Activated CD4-positive, alpha-beta T cell treated with anti-CD3 and anti-CD28 coated beads, Interleukin-2, Interleukin-6, amounts not matched to agents 100 ng/mL and 50 ng/mL, durations not matched to agents 16 hours and 8 hours (primary cell): ENCODE measurements at regions not wholly inside any gene's neighbourhood (a gene's known extent, or its start where the extent isn't known, plus 50 kb on each side); places are given as distances from the start of the nearest gene placed in this dataset.
"Not testable (repeated sequence)": the region's sequence is repeated elsewhere in the genome, so short reads cannot be mapped to it uniquely, and the experiment has no call there.

ENCODE experiments used
- DNase-seq: peaks from one replicate; pipeline ENCODE4 v3.0.0-alpha.2; 2020

DNA sequence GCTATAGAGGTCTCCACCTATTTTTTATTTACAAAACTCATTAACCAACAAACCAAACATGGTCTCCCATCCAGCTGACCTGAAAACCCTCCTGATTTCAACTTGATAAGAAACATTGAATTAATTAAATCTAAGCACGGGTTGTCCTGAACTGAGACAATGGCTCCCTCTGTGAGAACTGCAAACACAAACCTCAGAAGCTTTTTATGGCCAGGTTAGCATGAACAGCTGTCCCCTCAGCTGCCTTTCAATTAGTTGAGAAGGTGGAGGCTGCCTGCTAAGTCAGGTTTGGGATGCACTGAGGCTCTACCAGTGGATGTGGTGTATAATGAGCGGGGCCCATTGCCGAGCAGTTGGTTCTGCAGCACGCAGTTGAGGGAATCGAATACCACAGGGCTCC is 258.5 kb upstream of the DDX18 start:
- no peak for DNase-seq

DNA sequence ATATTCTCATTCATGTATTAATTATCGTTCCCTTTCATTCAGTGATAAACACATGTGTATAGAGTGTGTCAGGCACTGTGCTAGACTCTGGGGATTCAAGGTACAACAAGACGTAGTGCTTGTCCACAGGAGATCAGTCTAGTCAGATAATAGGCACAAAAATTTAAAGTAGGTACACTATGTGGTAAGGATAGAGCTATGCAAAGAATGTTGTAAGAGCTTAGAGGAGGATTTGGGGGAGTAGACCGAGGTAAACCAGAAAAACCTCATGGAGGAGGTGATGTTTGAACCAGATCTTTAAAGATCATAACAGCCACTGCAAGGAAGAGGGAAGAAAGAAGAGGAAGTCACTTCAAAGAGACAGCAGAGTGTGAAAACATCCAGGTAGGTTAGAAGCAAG is 256.9 kb upstream of the DDX18 start:
- DNase-seq = no peak

DNA sequence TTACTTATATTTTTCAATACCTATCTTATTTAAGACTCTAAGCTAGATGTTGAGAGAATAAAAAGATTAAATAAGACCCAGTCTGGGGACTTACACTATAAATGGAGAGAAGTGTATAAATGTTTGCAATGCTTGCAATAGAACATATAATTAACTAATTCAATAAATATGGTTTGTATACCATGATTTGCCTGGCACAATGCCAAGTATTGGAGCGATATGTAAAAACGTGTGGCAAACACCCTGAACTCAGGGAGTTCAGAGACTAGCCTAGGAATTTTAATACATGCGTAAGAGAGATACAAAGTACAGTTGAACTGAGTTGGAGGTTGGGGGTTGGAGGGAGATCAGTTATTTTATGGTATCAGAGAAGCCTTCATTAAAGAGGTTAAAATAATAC is 251.8 kb upstream of the DDX18 start:
- DNase-seq = no peak

DNA sequence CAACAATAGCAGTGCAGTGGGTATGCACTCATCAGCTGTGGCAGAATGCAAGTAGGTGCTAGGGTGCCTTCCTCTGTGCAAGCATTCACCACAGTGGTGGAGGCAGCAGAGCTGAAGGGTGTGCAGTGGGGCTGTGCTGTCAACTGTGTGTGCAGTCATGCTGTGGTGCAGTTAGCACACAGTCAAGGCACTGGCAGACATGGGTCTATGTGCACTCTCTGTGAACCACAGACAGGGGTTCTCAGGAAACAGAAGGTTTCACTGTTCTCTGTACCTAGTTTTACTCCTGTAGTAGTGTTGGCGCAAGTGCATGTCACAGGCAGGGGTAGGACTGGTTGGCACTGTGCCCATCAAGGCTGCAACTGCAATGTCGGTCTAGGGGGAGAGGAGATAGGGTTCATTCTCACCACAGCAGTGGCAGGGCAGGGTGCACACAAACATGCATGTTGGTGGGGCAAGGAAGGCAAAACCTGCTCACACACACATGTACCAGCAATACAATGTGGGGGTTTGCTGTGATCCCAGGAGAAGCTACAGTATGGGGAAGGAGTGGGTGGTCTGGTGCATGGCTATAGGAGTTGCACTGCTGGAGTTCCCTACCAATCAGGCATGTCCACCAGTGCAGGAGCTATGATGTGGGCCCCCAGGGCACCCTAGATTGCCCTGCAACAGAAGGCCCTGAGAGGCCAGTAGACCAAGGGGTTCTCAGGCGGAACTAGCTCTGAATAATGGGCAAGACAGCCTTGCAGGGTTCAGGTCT is 242.7 kb upstream of the DDX18 start:
- no peak for DNase-seq

DNA sequence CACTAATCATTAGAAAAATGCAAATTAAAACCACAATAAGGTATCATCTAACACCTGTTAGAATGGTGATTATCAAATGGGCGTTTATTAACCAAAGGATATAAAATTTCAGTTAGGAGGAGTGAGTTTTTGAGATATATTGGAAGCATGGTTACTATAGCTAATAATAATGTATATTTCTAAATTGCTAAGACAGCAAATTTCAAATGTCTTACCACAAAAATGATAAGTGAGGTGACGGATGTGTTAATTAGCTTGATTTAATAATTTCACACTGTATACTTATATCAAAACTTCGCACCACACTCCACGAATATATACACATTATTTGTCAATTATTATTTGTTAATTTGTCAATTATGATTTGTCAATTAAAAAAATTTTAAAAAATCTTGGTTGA is 227.2 kb upstream of the DDX18 start:
- no peak for DNase-seq

DNA sequence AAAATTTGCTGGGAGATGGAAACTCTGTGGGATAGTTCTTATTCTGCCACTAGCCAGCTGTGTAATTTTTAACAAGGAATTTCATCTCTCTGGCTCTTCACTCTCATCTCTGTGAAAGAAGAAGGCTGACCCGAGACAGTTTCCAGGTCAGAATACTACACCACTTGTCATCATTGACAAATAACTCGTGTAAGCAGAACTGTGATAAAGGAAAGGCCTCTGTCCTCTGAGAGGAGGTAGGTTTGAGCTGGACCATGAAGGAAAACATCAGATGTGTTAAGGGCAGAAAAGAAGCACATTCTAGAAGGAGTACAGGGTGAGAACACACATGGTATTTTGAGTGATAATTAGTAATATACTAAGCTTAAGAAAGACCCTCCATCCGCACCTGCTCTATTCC is 211.4 kb upstream of the DDX18 start:
- no peak for DNase-seq

DNA sequence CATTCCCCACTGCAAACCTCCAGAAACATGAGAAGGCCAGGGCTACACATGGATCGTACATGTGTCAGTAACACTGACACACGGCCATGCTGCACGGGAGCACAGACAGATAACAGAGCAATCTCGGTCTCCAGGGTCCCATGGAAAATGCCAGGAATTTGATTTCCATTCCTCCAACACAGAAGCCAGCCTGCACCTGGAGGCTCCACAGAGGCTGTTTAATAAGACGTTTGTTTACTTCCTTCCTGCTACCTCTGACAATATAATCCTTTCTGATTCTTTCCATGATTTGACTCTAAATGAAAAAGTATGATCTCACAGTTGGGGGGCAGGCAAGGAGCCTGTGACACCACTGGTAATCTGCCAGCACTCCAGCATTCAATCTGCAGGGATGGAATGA is 210.9 kb upstream of the DDX18 start:
- DNase-seq = no peak

DNA sequence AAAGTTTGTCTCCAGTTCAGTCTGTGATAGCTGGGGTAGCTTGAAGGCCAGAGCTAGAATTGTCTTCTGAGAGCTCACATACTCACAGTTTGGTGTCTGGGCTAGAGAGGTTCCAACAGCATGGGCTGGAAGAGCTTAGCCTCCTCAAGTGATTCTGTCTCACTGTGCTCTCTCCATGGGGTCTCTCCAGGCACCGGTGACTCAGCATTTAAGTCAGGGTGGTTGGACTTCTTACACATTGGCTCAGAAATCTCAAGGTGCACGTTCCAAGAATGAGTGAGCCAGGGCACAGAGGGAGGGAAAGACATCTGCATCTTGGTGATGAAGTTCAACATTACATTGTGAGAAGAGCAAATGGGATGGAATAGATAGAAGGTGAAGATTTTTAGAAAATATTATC is 207.3 kb upstream of the DDX18 start:
- DNase-seq = no peak

DNA sequence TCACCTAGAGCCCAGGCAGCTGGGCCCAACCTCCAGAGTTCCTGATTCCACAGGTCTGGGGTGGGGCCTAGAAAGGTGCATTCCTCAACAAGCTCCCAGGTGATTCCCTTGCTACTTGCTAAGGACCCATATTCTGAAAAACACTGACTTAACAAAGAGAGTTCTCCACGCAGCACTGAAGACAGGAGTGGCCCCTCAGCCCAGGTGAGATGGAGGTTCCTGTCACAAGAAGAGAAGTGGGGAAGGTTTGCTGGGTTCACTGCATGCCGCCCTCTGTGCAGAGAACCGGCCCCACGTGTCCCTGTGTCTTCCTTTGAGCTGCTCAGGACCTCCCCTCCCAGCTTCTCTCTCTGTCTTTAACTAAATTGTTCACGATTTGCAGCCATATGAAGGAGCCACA is 201.4 kb upstream of the DDX18 start:
- no peak for DNase-seq

DNA sequence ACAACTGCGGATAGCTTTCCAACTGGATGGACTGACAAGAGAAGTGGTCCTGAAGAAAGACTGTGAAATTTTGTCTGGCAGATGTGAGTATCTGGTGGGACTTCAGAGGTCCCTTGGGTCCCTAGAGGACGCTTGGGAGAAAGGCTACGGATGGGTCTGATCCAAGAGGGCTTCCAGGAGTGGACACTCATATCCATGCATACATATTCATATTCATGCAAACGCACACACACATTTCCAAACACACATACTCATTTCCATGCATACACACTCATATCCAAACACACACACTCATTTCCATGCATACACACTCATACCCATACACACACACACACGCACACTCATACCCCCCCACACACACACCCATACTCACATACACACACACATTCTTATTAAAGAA is 200.2 kb upstream of the DDX18 start:
- DNase-seq = no peak

DNA sequence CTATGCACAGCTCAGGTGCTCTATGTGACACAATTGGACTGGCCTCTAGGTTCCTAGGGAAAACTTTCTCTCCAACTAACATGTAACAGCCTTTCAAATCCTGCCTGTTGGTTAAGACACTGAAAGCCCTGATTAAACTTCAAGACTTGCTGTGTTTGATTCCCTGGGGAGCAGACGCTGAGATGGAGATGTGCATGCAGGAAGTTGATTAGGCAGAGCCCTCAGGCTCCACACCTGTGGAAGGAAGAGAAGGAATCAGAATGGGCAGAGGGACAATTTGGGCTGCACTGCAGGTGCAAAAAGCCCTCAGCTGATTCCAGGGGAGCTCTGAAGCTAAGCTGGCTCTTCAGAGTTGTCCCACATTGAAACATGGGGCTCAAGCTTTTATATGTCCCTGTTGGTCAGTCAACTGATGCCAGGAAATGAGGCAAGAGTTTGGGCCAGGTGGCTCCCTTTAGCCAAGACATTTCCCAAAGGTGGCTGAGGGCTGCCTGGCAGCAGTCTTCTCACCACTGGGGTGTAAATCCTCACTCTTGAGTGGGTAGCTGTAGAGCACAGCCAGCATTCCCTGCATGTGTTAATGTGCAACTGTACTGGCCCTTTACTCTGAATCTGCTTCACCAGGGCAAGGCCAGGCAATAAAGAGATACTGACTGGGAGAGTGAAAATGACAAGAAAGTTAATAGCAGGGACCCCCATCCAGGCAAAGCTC is 199.5 kb upstream of the DDX18 start:
- DNase-seq = no peak

DNA sequence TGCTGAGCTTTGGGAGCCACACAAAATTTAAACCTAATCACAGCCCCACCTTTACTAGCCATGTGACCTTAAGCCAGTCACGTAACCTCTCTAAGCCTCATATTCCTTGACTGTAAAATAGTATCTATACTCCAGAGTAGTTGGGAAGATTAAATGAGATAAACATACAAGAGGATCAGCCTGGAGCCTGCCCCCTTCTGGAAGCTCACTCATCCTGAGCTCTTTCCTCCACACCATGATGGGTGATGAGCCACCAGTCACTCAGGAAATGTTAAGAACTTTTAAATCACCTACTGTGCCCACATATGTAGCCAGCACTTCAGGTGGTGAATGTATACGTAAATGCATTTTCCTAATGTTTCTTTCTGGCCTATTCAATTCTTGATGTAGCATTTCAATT is 195.9 kb upstream of the DDX18 start:
- DNase-seq = no peak

DNA sequence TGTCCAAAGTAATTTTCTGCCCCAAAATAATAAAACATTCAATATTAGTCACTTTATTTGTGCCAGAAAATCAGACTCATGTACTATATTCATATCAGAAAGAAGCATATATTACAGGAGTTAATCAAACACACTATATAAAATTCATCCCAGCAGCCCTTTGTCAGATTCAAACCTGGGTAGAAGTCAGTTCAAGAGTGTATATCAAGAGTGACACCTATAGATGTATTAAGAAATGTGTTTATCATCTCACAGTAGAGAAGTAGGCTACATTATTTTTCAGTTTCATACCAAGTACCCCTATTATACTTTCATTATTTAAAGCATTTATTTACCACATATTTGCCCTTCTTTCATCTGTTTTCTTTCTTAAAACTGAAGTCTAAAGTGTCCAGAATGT is 193.2 kb upstream of the DDX18 start:
- DNase-seq = no peak

DNA sequence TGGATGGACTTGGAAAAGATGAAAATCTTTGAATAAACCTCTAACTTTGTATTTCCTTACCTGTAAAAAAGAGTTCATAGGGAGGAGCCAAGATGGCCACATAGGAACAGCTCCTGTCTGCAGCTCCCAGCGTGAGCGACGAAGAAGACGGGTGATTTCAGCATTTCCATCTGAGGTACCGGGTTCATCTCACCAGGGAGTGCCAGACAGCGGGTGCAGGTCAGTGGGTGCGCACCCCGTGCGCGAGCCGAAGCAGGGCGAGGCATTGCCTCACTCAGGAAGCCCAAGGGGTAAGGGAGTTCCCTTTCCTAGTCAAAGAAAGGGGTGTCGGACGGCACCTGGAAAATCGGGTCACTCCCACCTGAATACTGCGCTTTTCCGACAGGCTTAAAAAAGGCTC is 191.3 kb upstream of the DDX18 start:
- DNase-seq = not testable (repeated sequence)

DNA sequence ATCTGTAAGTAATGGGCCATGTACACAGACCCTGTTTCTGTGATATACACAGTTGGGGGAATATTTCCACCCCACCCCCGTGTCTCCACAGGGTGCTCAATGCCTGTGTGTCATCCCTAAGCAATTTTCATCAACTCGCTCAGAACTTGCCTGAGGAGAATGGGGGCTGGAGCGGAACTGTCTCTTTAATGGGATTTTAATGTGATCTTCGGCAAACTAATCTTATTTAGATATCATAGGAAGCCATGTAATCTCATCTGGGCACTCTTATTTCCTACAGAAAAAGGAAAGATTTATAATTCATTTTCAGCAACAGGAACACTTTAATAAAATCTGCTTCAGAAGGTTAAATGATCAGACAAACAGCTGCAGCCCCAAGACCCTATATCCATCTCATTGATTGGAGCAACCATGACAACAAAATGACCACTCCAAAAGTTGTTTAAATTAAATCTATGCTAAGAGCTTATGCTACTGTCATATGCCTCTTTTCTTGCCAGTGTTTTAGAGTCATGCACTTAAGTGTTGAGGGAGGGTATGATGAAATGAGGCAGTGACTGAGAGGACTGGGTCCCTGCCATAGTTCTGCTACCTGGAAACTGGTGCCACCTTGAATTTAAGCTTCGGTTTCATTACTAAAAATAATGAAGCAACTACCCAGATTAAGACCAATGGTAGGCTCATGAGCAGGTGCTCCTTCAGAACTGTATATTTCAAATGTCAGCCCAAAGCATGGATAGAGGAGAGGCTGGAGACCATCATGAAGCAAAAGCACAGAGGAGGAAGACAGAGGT is 183.1 kb upstream of the DDX18 start:
- no peak for DNase-seq

DNA sequence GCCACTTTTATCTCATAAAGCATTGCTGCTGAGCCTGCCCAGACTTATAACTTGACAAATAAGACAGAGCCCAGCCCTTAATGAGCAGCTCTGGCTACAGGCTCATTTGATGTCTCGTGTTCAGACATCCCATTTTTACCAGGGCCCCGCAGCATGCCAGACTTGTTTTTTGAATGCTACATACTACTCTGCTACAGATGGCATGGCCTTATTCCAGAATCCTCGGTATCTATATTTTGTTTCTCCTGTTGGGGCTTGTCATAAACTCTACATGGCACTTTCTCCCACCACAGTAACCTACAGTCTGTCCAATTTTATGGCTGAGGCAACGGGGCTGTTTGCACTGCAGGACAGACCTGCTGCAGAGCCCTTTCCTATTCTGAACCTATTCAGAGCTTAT is 179.0 kb upstream of the DDX18 start:
- DNase-seq = no peak

DNA sequence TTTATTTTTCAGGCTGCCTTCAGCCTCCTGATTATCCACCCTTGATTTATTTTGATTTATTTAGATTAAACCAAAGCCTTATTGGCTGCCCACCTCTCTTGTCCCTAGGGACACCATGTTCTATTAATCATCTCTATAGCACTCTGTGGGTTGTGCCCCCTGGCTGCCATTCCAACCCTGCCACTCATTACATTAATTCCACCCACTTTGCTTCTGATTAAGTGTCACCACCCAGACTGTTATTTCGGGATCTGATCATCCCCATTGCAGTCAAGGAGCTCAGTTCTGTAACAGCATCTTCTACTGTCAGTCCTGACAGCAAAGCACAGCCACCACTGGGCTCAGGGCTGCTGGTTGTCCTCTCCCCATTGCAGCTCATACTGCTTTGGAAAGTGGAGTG is 175.1 kb upstream of the DDX18 start:
- no peak for DNase-seq

DNA sequence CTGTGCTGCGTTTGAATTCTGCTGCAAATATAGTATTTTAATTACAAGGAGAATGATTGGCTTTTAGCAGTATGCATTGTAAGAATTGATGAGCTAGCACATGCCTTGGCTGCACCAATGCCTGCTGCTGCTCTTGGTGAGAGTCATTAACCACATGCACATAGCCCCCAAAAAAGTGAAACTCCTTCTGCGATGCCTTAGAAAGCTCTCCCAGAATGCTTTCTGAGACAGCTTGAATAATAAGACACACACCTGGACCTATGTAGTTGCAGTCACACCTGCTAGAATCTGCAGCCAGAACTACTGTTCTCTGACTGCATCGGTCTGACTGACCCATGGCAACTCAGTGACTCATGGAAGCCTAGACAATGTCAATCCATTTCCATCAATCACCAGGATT is 170.1 kb upstream of the DDX18 start:
- no peak for DNase-seq

DNA sequence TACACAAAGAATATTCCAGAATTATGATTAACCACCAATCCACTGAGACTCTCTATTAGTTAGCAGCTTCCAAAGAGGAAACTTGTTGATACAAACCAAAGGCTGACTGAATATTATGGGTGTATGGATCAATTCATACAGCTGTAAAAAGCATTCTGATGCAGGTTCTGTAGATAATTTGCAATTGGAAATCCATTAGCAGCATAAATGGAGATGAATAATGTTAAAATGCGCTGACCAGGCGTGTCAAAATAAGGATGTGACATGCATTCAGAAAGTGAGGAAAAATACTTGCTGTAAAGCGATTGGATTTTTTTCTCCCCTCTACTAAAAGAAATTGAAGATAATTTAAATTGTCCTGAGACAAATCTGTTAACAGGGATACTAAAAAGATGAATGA is 169.0 kb upstream of the DDX18 start:
- no peak for DNase-seq

DNA sequence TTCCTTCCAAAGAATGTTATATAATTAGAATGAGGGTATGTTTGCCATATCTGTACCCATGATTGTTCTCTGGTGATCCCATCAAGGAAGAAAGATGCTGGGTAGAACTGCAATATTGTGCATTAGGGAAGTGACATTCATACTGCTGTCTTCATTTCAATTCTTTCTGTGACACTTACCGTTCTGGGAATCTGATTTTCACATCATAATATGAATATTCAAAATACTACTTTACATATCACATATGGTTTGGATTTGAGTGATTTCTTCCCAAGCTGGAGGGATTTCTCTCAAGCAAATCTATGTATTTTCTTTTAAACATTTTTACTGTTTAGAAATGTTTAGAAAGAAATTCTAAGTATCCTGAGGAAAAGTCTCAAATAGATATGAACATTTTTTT is 168.4 kb upstream of the DDX18 start:
- no peak for DNase-seq

DNA sequence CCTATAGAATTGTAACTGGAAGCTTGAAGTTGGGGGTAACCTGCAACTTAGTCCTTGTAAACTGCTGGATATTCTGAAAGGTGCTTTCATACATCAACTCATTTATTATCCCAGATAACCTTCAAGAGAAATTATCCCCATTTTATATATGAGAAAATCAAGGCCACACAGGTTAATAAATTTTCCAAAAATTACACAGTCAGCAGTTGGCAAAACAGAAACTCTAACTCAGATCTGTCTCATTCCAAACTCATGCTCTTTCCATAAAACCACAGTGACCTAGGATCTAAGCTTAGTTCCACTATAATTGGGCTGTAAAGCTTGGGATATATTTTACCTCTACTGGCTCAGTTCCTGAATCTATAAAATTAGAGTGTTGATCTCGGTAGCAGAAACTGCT is 167.6 kb upstream of the DDX18 start:
- DNase-seq = no peak

DNA sequence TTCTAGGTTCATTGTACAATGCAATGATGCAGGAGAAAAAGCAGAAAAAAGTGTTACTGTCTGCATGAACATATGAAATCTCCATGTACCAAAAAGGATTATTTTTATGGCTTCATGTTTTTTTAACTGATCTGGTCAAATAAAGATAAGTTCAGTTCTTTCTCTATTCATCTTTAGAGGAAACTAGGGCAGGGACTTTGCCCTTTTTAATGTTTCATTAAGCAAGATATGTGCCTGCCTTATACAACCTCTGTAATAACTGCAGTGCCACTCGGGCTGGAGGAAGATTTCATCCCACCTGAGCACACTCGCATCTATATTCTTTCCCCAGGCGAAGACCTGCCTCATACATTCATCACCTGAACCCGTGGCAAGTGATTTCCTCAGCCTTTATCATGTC is 157.9 kb upstream of the DDX18 start:
- DNase-seq = no peak

DNA sequence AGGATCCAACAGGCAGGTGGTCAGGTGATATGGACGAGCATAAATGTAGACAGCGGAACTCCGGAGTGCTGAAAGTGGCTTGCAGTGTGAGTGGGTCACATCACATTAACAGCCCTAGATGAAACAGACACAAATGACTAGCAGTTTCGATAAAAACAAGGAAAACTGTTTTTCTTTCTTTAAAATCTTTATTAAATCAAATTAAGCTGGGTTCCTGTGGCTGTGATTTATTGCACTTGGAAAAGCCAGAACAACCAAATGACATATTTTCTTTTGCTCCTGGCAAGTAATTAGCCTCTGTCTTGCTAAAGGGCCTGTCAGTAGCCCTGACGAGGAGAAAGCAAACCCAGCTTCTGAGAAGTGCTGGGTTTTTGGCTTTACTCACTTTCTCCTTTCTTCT is 152.9 kb upstream of the DDX18 start:
- no peak for DNase-seq

DNA sequence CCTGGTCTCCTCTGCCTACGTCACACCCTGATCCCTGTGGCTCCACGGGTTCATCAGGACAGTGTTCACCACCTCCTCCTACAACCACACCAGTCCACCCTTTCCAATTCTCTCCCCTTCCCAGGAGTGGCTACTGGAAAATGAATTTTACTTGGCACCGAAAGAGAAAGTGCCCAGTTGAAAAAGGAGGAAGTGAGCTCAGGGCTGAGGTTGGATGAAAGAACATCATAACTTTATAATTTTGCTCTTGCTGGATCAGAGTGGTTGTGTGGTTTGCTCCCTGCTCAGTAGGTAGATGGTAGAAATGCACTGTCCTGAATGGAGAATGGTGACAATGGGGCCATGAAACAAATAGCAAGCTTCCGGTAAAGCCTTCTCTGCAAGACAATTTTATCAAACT is 140.3 kb upstream of the DDX18 start:
- DNase-seq = no peak
